ENCODE measurements at regions not wholly inside any gene's neighbourhood (a gene's known extent, or its start where the extent isn't known, plus 50 kb on each side); places are given as distances from the start of the nearest gene placed in this dataset.

GRCh38 chr6:117174835-117175360, 90.5 kb upstream of the VGLL2 start (continued):
- TF ChIP-seq NR3C1 (CRISPR knock-in tag; conservative IDR thresholded peaks at IDR 0.05; ENCODE audit: low read depth) (no peak), GTF2I (CRISPR knock-in tag; conservative IDR thresholded peaks at IDR 0.05) (no peak)

DNA sequence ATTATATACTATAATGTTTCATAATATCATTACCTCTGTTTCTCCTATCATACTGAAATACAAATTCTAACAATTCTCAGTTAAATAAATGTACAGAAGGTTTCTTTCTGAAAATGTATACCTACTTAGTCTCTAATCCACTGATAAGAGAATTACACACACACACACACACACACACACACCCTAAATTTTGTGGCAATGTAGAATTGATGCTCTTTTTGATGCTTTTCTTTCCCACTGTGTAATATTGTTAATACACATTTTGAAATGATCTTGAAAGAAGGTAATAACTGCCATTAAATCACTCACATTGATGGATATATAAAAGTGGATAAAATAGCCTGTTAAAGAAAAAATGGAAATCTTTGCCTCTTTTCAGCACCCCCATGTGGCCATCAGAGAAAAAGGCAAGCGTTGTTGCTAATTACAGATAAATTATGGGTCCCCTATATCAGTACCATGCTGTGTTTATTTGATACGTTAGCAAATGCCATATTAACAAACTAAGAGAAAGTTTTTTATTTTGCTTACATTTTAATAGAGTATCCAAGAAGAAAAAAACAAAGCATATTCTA, 76.6 kb upstream of the VGLL2 start:
- Mint-ChIP-seq H3K36me3 (no peaks in the 10 kb centered on the region), H3K27ac (no peak overlapping the region), H3K4me3 (no peak overlapping the region), H3K27me3 (ENCODE audit: low read depth) (no peaks in the 10 kb centered on the region), H3K4me1 (no peaks in the 10 kb centered on the region), H3K9me3 (peaks cover 7% of the 10 kb centered on the region)
- ATAC-seq (0 out of 2 replicates have a peak, but pooled peaks have one; percentile 26), DNase-seq (ENCODE audit: low spot score) (no peak)
- POLR2A ChIA-PET, result interaction anchor here (0.5 kb wide), 1 partner anchor 279 kb away, joined by 3 read pairs; no protein-coding TSS in a partner anchor
- TF ChIP-seq TCF7 (CRISPR knock-in tag; IDR thresholded peaks at IDR 0.05; ENCODE audit: low read depth) (no peak), NFYB (CRISPR knock-in tag; conservative IDR thresholded peaks at IDR 0.05; ENCODE audit: low read depth) (no peak), CREM (CRISPR knock-in tag; IDR thresholded peaks at IDR 0.05) (no peak)
- TF ChIP-seq, protein P1, sequence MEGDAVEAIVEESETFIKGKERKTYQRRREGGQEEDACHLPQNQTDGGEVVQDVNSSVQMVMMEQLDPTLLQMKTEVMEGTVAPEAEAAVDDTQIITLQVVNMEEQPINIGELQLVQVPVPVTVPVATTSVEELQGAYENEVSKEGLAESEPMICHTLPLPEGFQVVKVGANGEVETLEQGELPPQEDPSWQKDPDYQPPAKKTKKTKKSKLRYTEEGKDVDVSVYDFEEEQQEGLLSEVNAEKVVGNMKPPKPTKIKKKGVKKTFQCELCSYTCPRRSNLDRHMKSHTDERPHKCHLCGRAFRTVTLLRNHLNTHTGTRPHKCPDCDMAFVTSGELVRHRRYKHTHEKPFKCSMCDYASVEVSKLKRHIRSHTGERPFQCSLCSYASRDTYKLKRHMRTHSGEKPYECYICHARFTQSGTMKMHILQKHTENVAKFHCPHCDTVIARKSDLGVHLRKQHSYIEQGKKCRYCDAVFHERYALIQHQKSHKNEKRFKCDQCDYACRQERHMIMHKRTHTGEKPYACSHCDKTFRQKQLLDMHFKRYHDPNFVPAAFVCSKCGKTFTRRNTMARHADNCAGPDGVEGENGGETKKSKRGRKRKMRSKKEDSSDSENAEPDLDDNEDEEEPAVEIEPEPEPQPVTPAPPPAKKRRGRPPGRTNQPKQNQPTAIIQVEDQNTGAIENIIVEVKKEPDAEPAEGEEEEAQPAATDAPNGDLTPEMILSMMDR (IDR thresholded peaks at IDR 0.05), result peak; percentile 43
- CTCF ChIA-PET, result interaction anchor here (0.6 to 1.8 kb wide), 4 partner anchors 22 to 201 kb away, joined by 3 to 9 read pairs (median 4); no protein-coding TSS in a partner anchor

DNA sequence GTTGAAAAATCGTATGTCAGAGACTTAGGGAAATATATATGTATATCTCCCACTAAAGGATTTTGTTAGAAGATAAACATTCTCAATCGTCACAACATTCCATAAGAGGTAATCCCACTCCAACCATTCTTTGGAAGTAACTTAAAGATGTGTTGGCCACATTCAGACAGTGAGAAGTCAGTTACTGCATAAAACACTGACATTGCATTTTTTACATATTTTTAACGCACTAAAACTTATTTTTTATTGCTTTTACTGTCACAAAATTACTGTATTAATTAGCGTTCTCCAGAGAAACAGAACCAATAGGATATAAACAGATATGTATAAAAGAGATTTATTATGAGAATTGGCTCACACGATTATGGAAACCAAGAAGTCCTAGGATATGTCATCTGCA, 74.3 kb upstream of the VGLL2 start:
- Mint-ChIP-seq H3K27ac (no peak overlapping the region), H3K27me3 (ENCODE audit: low read depth) (no peaks in the 10 kb centered on the region), H3K4me1 (peaks cover 10% of the 10 kb centered on the region), H3K36me3 (no peaks in the 10 kb centered on the region), H3K9me3 (peaks cover 7% of the 10 kb centered on the region), H3K4me3 (no peak overlapping the region)
- ChIA-PET POLR2A (no interaction called here), CTCF (interaction anchor here (1.2 kb wide), 2 partner anchors 77 to 79 kb away, joined by 3 to 4 read pairs; no protein-coding TSS in a partner anchor)
- ATAC-seq (no peak), DNase-seq (ENCODE audit: low spot score) (no peak)
- TF ChIP-seq TP53 (CRISPR knock-in tag; IDR thresholded peaks at IDR 0.05) (no peak), ZNF416 (CRISPR knock-in tag; IDR thresholded peaks at IDR 0.05) (no peak), KAT7 (CRISPR knock-in tag; IDR thresholded peaks at IDR 0.05; ENCODE audit: borderline replicate concordance) (no peak), ZNF263 (CRISPR knock-in tag; IDR thresholded peaks at IDR 0.05; ENCODE audit: low read depth) (no peak), ZNF138 (CRISPR knock-in tag; conservative IDR thresholded peaks at IDR 0.05) (no peak), ZSCAN18 (CRISPR knock-in tag; IDR thresholded peaks at IDR 0.05) (no peak), GRHL2 (CRISPR knock-in tag; IDR thresholded peaks at IDR 0.05; ENCODE audit: insufficient replicate concordance, severe bottlenecking) (no peak), SP1 (CRISPR knock-in tag; conservative IDR thresholded peaks at IDR 0.05) (no peak), ZNF317 (CRISPR knock-in tag; IDR thresholded peaks at IDR 0.05; ENCODE audit: borderline replicate concordance, low read depth) (no peak), OVOL2 (CRISPR knock-in tag; IDR thresholded peaks at IDR 0.05; ENCODE audit: borderline replicate concordance) (no peak), CBFB (CRISPR knock-in tag; IDR thresholded peaks at IDR 0.05; ENCODE audit: low read depth) (no peak)
- TF ChIP-seq, protein P2, sequence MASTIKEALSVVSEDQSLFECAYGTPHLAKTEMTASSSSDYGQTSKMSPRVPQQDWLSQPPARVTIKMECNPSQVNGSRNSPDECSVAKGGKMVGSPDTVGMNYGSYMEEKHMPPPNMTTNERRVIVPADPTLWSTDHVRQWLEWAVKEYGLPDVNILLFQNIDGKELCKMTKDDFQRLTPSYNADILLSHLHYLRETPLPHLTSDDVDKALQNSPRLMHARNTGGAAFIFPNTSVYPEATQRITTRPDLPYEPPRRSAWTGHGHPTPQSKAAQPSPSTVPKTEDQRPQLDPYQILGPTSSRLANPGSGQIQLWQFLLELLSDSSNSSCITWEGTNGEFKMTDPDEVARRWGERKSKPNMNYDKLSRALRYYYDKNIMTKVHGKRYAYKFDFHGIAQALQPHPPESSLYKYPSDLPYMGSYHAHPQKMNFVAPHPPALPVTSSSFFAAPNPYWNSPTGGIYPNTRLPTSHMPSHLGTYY (CRISPR knock-in tag; IDR thresholded peaks at IDR 0.05), result no peak
